ENCODE measurements at regions not wholly inside any gene's neighbourhood (a gene's known extent, or its start where the extent isn't known, plus 50 kb on each side); places are given as distances from the start of the nearest gene placed in this dataset.

DNA sequence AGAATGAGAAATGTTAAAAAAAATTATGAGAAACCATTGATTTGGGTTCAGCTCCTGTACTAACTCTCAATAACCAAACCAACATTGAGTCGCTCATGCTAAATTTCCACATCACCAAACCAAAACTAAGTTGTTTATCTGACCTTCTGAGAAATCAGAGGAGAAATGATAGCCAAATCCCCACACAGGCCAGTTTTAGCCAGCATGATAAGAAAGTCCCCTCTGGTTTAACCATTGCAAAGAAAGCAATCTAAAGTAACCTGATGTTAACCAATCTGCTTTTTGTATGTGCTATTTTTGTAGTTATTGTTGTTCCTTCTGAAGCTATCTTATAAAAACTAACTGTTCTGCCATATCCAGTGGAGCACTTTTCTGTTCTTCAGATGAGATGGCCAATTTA lies 599.7 kb downstream of the SLC16A7 start:
- 80% methylated on average over 1 of the region's 1 CpG for WGBS (ENCODE audit: insufficient coverage)
- no peak for ATAC-seq (replicated peaks in 1 of 4)
- Histone ChIP-seq H3K4me3 (ENCODE audit: control insufficient read depth in 1 of 2, extremely low read depth in 1 of 2, low read length in 1 of 2) (no peak overlapping the region), H3K27ac (ENCODE audit: low read length) (no peak overlapping the region), H3K36me3 (ENCODE audit: control insufficient read depth in 2 of 2, extremely low read depth in 1 of 2, insufficient read depth in 1 of 2, low read length in 1 of 2) (no peaks in the 10 kb centered on the region), H3K4me1 (ENCODE audit: control insufficient read depth in 1 of 2, extremely low read depth in 1 of 2, insufficient read depth in 2 of 2, low read length in 2 of 2) (no peaks in the 10 kb centered on the region), H3K27me3 (replicated peaks in 1 of 2; ENCODE audit: control insufficient read depth in 2 of 2, extremely low read depth in 1 of 2, insufficient read depth in 2 of 2, low read length in 1 of 2) (no peaks in the 10 kb centered on the region), H3K9me3 (no peaks in the 10 kb centered on the region)
- no peaks in the 10 kb centered on the region for H3K27me3 Mint-ChIP-seq
- no peak overlapping the region for H3K27ac Mint-ChIP-seq
- H3K4me3 Mint-ChIP-seq, result no peak overlapping the region
- H3K4me1 Mint-ChIP-seq, result no peaks in the 10 kb centered on the region
- peaks cover 2 to 10% (median 3%) of the 10 kb centered on the region in 3 donors for H3K9me3 Mint-ChIP-seq
- no peak for DNase-seq
- H3K36me3 Mint-ChIP-seq, result no peaks in the 10 kb centered on the region
- ChIA-PET CTCF (no interaction called here), POLR2A (no interaction called here)

DNA sequence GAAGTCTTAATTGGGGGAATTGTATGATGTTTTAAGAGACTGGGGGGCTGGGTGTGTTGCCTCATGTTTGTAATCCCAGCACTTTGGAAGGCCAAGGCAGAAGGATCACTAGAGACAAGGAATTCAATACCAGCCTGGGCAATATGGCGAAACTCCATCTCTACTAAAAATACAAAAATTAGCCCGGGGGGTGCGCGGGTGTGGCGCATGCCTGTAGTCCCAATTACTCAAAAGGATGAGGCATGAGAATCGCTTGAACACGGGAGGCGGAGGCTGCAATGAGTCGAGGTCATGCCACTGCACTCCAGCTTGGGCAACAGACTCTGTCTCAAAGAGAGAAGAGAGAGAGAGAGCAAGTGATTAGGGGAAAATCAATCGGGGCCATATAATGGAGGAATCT lies 600.5 kb downstream of the SLC16A7 start:
- H3K27ac Mint-ChIP-seq, result no peak overlapping the region

DNA sequence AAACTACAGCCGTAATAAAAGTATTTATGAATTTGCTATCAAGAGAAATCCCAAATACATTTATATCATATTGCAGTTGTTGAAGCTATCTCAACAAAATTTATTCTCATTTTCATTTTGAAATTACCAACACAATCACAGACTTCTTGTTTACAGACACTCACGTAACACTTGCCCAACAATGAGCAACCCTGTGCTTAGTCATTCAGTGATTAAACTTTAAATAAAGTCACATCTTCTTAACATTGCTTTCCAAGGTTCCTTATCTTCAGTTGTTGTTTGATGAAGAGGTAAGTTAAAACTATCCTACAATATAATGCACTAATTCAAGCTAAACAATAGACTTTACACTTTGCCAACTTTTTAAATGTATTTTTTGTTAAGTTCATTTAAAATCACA lies 601.8 kb downstream of the SLC16A7 start:
- ChIA-PET CTCF (no interaction called here), POLR2A (no interaction called here)
- Histone ChIP-seq H3K4me1 (ENCODE audit: control insufficient read depth in 1 of 2, extremely low read depth in 1 of 2, insufficient read depth in 2 of 2, low read length in 2 of 2) (no peaks in the 10 kb centered on the region), H3K4me3 (ENCODE audit: control insufficient read depth in 1 of 2, extremely low read depth in 1 of 2, low read length in 1 of 2) (no peak overlapping the region), H3K27me3 (replicated peaks in 1 of 2; ENCODE audit: control insufficient read depth in 2 of 2, extremely low read depth in 1 of 2, insufficient read depth in 2 of 2, low read length in 1 of 2) (no peaks in the 10 kb centered on the region), H3K27ac (ENCODE audit: low read length) (no peak overlapping the region), H3K36me3 (ENCODE audit: control insufficient read depth in 2 of 2, extremely low read depth in 1 of 2, insufficient read depth in 1 of 2, low read length in 1 of 2) (no peaks in the 10 kb centered on the region), H3K9me3 (no peaks in the 10 kb centered on the region)
- peaks cover 0 to 4% (median 3%) of the 10 kb centered on the region in 3 donors for H3K9me3 Mint-ChIP-seq
- no peaks in the 10 kb centered on the region for H3K36me3 Mint-ChIP-seq
- DNase-seq (no peak), ATAC-seq (replicated peaks in 1 of 4) (no peak)
- no peak overlapping the region for H3K27ac Mint-ChIP-seq
- no peaks in the 10 kb centered on the region for H3K4me1 Mint-ChIP-seq
- no peaks in the 10 kb centered on the region for H3K27me3 Mint-ChIP-seq
- WGBS (ENCODE audit: insufficient coverage), result no CpG with 5 or more reads among the region's 2 CpGs
- no peak overlapping the region for H3K4me3 Mint-ChIP-seq

More for the DNA sequence above, 600.5 kb downstream of the SLC16A7 start:
- Histone ChIP-seq H3K36me3 (ENCODE audit: control insufficient read depth in 2 of 2, extremely low read depth in 1 of 2, insufficient read depth in 1 of 2, low read length in 1 of 2) (no peaks in the 10 kb centered on the region), H3K4me3 (ENCODE audit: control insufficient read depth in 1 of 2, extremely low read depth in 1 of 2, low read length in 1 of 2) (no peak overlapping the region), H3K9me3 (no peaks in the 10 kb centered on the region), H3K27ac (ENCODE audit: low read length) (no peak overlapping the region), H3K27me3 (replicated peaks in 1 of 2; ENCODE audit: control insufficient read depth in 2 of 2, extremely low read depth in 1 of 2, insufficient read depth in 2 of 2, low read length in 1 of 2) (no peaks in the 10 kb centered on the region), H3K4me1 (ENCODE audit: control insufficient read depth in 1 of 2, extremely low read depth in 1 of 2, insufficient read depth in 2 of 2, low read length in 2 of 2) (no peaks in the 10 kb centered on the region)
- peaks cover 0 to 4% (median 3%) of the 10 kb centered on the region in 3 donors for H3K9me3 Mint-ChIP-seq
- no peak overlapping the region for H3K4me3 Mint-ChIP-seq
- no peaks in the 10 kb centered on the region for H3K4me1 Mint-ChIP-seq
- no peaks in the 10 kb centered on the region for H3K36me3 Mint-ChIP-seq
- ChIA-PET POLR2A (no interaction called here), CTCF (no interaction called here)
- DNase-seq, result no peak
- no peaks in the 10 kb centered on the region for H3K27me3 Mint-ChIP-seq
- no peak for ATAC-seq (replicated peaks in 1 of 4)
- 90% methylated on average over 9 of the region's 10 CpGs for WGBS (ENCODE audit: insufficient coverage)

DNA sequence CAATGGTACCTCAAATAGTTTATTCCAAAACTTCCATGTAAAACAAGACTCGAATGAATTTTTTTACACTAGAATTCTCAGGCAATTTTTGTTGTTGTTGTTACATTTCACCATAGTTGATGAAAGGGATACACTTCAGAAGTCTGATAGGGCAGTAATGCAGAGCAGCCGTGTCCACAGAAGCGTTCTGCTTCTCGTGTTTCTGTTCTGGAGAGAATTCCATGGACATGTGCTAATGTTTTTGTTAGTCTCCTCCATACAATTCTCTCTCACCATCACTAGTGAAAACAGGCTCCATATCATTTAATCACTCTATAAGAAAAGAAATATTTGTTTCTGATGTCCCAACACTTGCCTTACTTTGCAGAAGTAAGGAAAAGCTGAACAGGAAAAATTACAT lies 606.1 kb downstream of the SLC16A7 start:
- DNase-seq (no peak), ATAC-seq (replicated peaks in 1 of 4) (no peak)
- no peak overlapping the region for H3K4me3 ChIP-seq (ENCODE audit: control insufficient read depth in 1 of 2, extremely low read depth in 1 of 2, low read length in 1 of 2)
- no peak overlapping the region for H3K4me3 Mint-ChIP-seq
- H3K4me1 ChIP-seq (ENCODE audit: control insufficient read depth in 1 of 2, extremely low read depth in 1 of 2, insufficient read depth in 2 of 2, low read length in 2 of 2), result no peaks in the 10 kb centered on the region
- no CpG with 5 or more reads among the region's 4 CpGs for WGBS (ENCODE audit: insufficient coverage)
- no peaks in the 10 kb centered on the region for H3K27me3 ChIP-seq (replicated peaks in 1 of 2; ENCODE audit: control insufficient read depth in 2 of 2, extremely low read depth in 1 of 2, insufficient read depth in 2 of 2, low read length in 1 of 2)
- no peaks in the 10 kb centered on the region for H3K36me3 ChIP-seq (ENCODE audit: control insufficient read depth in 2 of 2, extremely low read depth in 1 of 2, insufficient read depth in 1 of 2, low read length in 1 of 2)
- H3K9me3 Mint-ChIP-seq, result peaks cover 0 to 4% (median 0%) of the 10 kb centered on the region in 3 donors
- H3K4me1 Mint-ChIP-seq, result no peaks in the 10 kb centered on the region
- ChIA-PET CTCF (no interaction called here), POLR2A (interaction anchor here in 1 of 2 donors (0.6 kb wide), 1 partner anchor 151 kb away, joined by 3 read pairs; no protein-coding TSS in a partner anchor)
- H3K27me3 Mint-ChIP-seq, result no peaks in the 10 kb centered on the region
- H3K36me3 Mint-ChIP-seq, result no peaks in the 10 kb centered on the region
- H3K9me3 ChIP-seq, result no peaks in the 10 kb centered on the region
- no peak overlapping the region for H3K27ac ChIP-seq (ENCODE audit: low read length)
- no peak overlapping the region for H3K27ac Mint-ChIP-seq

DNA sequence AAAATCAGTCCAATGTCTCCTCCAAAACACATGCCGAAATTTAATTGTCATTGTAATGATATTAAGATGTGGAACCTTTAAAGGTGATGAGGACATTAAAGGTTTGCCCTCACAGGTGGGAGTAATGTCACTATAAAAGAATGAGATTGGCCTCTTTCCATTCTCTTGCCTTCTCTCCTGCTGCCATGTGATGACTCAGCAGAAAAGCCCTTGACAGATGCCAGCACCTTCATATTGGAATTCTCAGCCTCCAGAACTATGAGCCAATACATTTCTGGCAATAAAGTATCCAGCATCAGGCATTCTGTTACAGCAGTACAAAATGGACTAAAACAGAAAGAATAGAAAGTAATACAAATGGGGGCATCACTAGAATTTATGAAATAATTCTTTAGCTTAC lies 609.7 kb downstream of the SLC16A7 start:
- CTCF ChIA-PET, result interaction anchor here in 1 of 2 donors (0.6 kb wide), 1 partner anchor 742 kb away, joined by 3 read pairs; no protein-coding TSS in a partner anchor
- Histone ChIP-seq H3K9me3 (no peaks in the 10 kb centered on the region), H3K4me1 (ENCODE audit: control insufficient read depth in 1 of 2, extremely low read depth in 1 of 2, insufficient read depth in 2 of 2, low read length in 2 of 2) (no peaks in the 10 kb centered on the region), H3K27ac (ENCODE audit: low read length) (no peak overlapping the region), H3K27me3 (replicated peaks in 1 of 2; ENCODE audit: control insufficient read depth in 2 of 2, extremely low read depth in 1 of 2, insufficient read depth in 2 of 2, low read length in 1 of 2) (no peaks in the 10 kb centered on the region), H3K4me3 (ENCODE audit: control insufficient read depth in 1 of 2, extremely low read depth in 1 of 2, low read length in 1 of 2) (no peak overlapping the region), H3K36me3 (ENCODE audit: control insufficient read depth in 2 of 2, extremely low read depth in 1 of 2, insufficient read depth in 1 of 2, low read length in 1 of 2) (no peaks in the 10 kb centered on the region)
- H3K27me3 Mint-ChIP-seq, result no peaks in the 10 kb centered on the region
- H3K4me1 Mint-ChIP-seq, result no peaks in the 10 kb centered on the region
- no CpG with 5 or more reads among the region's 1 CpG for WGBS (ENCODE audit: insufficient coverage)
- no peak overlapping the region for H3K4me3 Mint-ChIP-seq
- no peaks in the 10 kb centered on the region for H3K36me3 Mint-ChIP-seq
- POLR2A ChIA-PET, result no interaction called here
- H3K27ac Mint-ChIP-seq, result no peak overlapping the region
- ATAC-seq (replicated peaks in 1 of 4) (no peak), DNase-seq (no peak)
- H3K9me3 Mint-ChIP-seq, result peaks cover 0 to 2% (median 0%) of the 10 kb centered on the region in 3 donors

DNA sequence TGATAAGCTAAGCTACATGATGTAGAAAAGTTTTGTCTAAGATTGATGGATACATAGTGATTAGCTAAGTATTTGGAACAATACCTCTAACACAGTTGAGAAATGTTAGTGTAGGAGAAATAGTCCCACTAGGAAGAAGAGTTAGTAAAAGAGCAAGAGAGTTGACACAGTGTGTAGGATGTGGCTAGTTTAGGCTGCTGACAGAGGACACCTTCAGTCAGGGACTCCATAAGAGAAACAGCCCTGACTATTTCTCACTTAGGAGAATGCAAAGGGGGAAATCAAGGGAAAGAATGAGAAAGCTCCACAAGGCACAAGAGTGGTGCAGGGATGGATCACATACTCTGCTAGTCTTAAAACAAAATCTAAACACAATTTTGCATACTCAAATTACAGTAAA lies 613.7 kb downstream of the SLC16A7 start:
- Histone ChIP-seq H3K36me3 (ENCODE audit: control insufficient read depth in 2 of 2, extremely low read depth in 1 of 2, insufficient read depth in 1 of 2, low read length in 1 of 2) (no peaks in the 10 kb centered on the region), H3K9me3 (no peaks in the 10 kb centered on the region), H3K4me1 (ENCODE audit: control insufficient read depth in 1 of 2, extremely low read depth in 1 of 2, insufficient read depth in 2 of 2, low read length in 2 of 2) (no peaks in the 10 kb centered on the region), H3K27me3 (replicated peaks in 1 of 2; ENCODE audit: control insufficient read depth in 2 of 2, extremely low read depth in 1 of 2, insufficient read depth in 2 of 2, low read length in 1 of 2) (no peaks in the 10 kb centered on the region), H3K4me3 (ENCODE audit: control insufficient read depth in 1 of 2, extremely low read depth in 1 of 2, low read length in 1 of 2) (no peak overlapping the region), H3K27ac (ENCODE audit: low read length) (no peak overlapping the region)
- Mint-ChIP-seq H3K4me3 (no peak overlapping the region), H3K9me3 (peaks cover 4 to 14% (median 5%) of the 10 kb centered on the region in 3 donors), H3K36me3 (no peaks in the 10 kb centered on the region), H3K27me3 (no peaks in the 10 kb centered on the region), H3K27ac (no peak overlapping the region), H3K4me1 (no peaks in the 10 kb centered on the region)
- ATAC-seq (replicated peaks in 1 of 4) (no peak), DNase-seq (no peak)
- ChIA-PET POLR2A (no interaction called here), CTCF (no interaction called here)

DNA sequence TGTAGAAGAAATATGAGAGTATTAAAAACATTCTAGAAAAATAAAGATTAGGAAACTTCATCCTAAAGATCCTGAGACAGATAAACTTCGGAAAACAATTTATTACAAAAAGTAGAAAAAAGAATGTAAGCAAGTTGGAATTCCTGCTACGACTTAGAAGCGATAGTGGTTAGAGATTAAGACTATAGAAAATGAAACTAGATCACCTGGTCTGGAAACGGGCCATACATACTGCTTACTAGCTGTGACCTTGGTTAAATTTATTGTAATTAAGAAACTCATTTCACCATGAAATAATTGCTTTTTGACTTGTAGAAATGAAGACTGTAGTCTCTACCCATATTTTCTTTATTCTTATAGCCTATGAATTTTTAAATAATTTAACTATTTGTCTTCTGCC lies 614.1 kb downstream of the SLC16A7 start:
- no peaks in the 10 kb centered on the region for H3K9me3 ChIP-seq
- no peaks in the 10 kb centered on the region for H3K4me1 Mint-ChIP-seq
- H3K27ac Mint-ChIP-seq, result no peak overlapping the region
- H3K27ac ChIP-seq (ENCODE audit: low read length), result no peak overlapping the region
- H3K27me3 ChIP-seq (replicated peaks in 1 of 2; ENCODE audit: control insufficient read depth in 2 of 2, extremely low read depth in 1 of 2, insufficient read depth in 2 of 2, low read length in 1 of 2), result no peaks in the 10 kb centered on the region
- no peaks in the 10 kb centered on the region for H3K27me3 Mint-ChIP-seq
- H3K4me1 ChIP-seq (ENCODE audit: control insufficient read depth in 1 of 2, extremely low read depth in 1 of 2, insufficient read depth in 2 of 2, low read length in 2 of 2), result no peaks in the 10 kb centered on the region
- H3K4me3 Mint-ChIP-seq, result no peak overlapping the region
- POLR2A ChIA-PET, result no interaction called here
- no peak overlapping the region for H3K4me3 ChIP-seq (ENCODE audit: control insufficient read depth in 1 of 2, extremely low read depth in 1 of 2, low read length in 1 of 2)
- H3K36me3 Mint-ChIP-seq, result no peaks in the 10 kb centered on the region
- CTCF ChIA-PET, result no interaction called here
- no peaks in the 10 kb centered on the region for H3K36me3 ChIP-seq (ENCODE audit: control insufficient read depth in 2 of 2, extremely low read depth in 1 of 2, insufficient read depth in 1 of 2, low read length in 1 of 2)
- ATAC-seq (replicated peaks in 1 of 4) (no peak), DNase-seq (no peak)
- no CpG with 5 or more reads among the region's 4 CpGs for WGBS (ENCODE audit: insufficient coverage)
- H3K9me3 Mint-ChIP-seq, result peaks cover 4 to 19% (median 5%) of the 10 kb centered on the region in 3 donors

Data from T-cell (primary cell).